ENCODE measurements at regions not wholly inside any gene's neighbourhood (a gene's known extent, or its start where the extent isn't known, plus 50 kb on each side); places are given as distances from the start of the nearest gene placed in this dataset.
A peak's percentile ranks its signal among the peaks of the same experiment; 100 is the strongest.
"Not testable (repeated sequence)": the region's sequence is repeated elsewhere in the genome, so short reads cannot be mapped to it uniquely, and the experiment has no call there.

GRCh38 chr10:33772370-33773252 lies 438.1 kb upstream of the NRP1 start:
- no peaks in the 10 kb centered on the region for H3K9me3 ChIP-seq (ENCODE audit: control insufficient read depth, insufficient read depth, low read depth, low read length)
- H3K36me3 ChIP-seq (ENCODE audit: control insufficient read depth, insufficient read depth, low read length), result no peaks in the 10 kb centered on the region
- 0 out of 2 replicates have a peak overlapping the region, but pooled peaks have one; percentile 26 for H3K4me3 ChIP-seq (ENCODE audit: low read depth, low read length)
- H3K27me3 ChIP-seq (ENCODE audit: control insufficient read depth, insufficient read depth, low read length), result no peaks in the 10 kb centered on the region
- H3K27ac ChIP-seq (ENCODE audit: low read depth, low read length), result peak overlapping the region; percentile 82
- peaks cover 31% of the 10 kb centered on the region for H3K4me1 ChIP-seq (ENCODE audit: control insufficient read depth, insufficient read depth, low read length)
- peak overlapping the region; percentile 55 for H3K9ac ChIP-seq (ENCODE audit: low read length)

GRCh38 chr10:33771856-33772255 lies 437.4 kb upstream of the NRP1 start:
- peak overlapping the region; percentile 62 for H3K27ac ChIP-seq (ENCODE audit: low read depth, low read length)
- H3K9me3 ChIP-seq (ENCODE audit: control insufficient read depth, insufficient read depth, low read depth, low read length); H3K4me3 ChIP-seq (ENCODE audit: low read depth, low read length); H3K27me3 ChIP-seq (ENCODE audit: control insufficient read depth, insufficient read depth, low read length); H3K36me3 ChIP-seq (ENCODE audit: control insufficient read depth, insufficient read depth, low read length): not testable (repeated sequence)
- H3K4me1 ChIP-seq (ENCODE audit: control insufficient read depth, insufficient read depth, low read length), result peaks cover 31% of the 10 kb centered on the region
- H3K9ac ChIP-seq (ENCODE audit: low read length), result peak overlapping the region; percentile 55

GRCh38 chr10:33764694-33765185 lies 430.3 kb upstream of the NRP1 start:
- Histone ChIP-seq H3K9me3 (ENCODE audit: control insufficient read depth, insufficient read depth, low read depth, low read length) (peaks cover 10% of the 10 kb centered on the region; the same call in 1 of the 2 replicates), H3K9ac (ENCODE audit: low read length) (no peak overlapping the region), H3K4me3 (ENCODE audit: low read depth, low read length) (no peak overlapping the region), H3K4me1 (ENCODE audit: control insufficient read depth, insufficient read depth, low read length) (no peaks in the 10 kb centered on the region), H3K36me3 (ENCODE audit: control insufficient read depth, insufficient read depth, low read length) (no peaks in the 10 kb centered on the region), H3K27me3 (ENCODE audit: control insufficient read depth, insufficient read depth, low read length) (no peaks in the 10 kb centered on the region), H3K27ac (ENCODE audit: low read depth, low read length) (no peak overlapping the region)

GRCh38 chr10:33760056-33760943 lies 425.8 kb upstream of the NRP1 start:
- H3K27me3 ChIP-seq (ENCODE audit: control insufficient read depth, insufficient read depth, low read length), result no peaks in the 10 kb centered on the region
- H3K4me3 ChIP-seq (ENCODE audit: low read depth, low read length), result no peak overlapping the region
- H3K4me1 ChIP-seq (ENCODE audit: control insufficient read depth, insufficient read depth, low read length), result no peaks in the 10 kb centered on the region
- H3K9me3 ChIP-seq (ENCODE audit: control insufficient read depth, insufficient read depth, low read depth, low read length), result peaks cover 10% of the 10 kb centered on the region; the same call in 1 of the 2 replicates
- H3K9ac ChIP-seq (ENCODE audit: low read length), result no peak overlapping the region
- H3K36me3 ChIP-seq (ENCODE audit: control insufficient read depth, insufficient read depth, low read length), result no peaks in the 10 kb centered on the region
- no peak overlapping the region for H3K27ac ChIP-seq (ENCODE audit: low read depth, low read length)

GRCh38 chr10:33759191-33759590 lies 424.7 kb upstream of the NRP1 start:
- H3K4me1 ChIP-seq (ENCODE audit: control insufficient read depth, insufficient read depth, low read length), result no peaks in the 10 kb centered on the region
- H3K27ac ChIP-seq (ENCODE audit: low read depth, low read length), result no peak overlapping the region
- no peaks in the 10 kb centered on the region for H3K27me3 ChIP-seq (ENCODE audit: control insufficient read depth, insufficient read depth, low read length)
- H3K9me3 ChIP-seq (ENCODE audit: control insufficient read depth, insufficient read depth, low read depth, low read length), result peaks cover 10% of the 10 kb centered on the region; the same call in 1 of the 2 replicates
- no peak overlapping the region for H3K4me3 ChIP-seq (ENCODE audit: low read depth, low read length)
- H3K9ac ChIP-seq (ENCODE audit: low read length), result no peak overlapping the region
- H3K36me3 ChIP-seq (ENCODE audit: control insufficient read depth, insufficient read depth, low read length), result no peaks in the 10 kb centered on the region

- peaks cover 10% of the 10 kb centered on the region; the same call in 1 of the 2 replicates for H3K9me3 ChIP-seq (ENCODE audit: control insufficient read depth, insufficient read depth, low read depth, low read length)
Measured at GRCh38 chr10:33758299-33758698, 423.8 kb upstream of the NRP1 start.

GRCh38 chr10:33754052-33754451 lies 419.6 kb upstream of the NRP1 start:
- Histone ChIP-seq H3K27me3 (ENCODE audit: control insufficient read depth, insufficient read depth, low read length) (no peaks in the 10 kb centered on the region), H3K36me3 (ENCODE audit: control insufficient read depth, insufficient read depth, low read length) (no peaks in the 10 kb centered on the region), H3K9ac (ENCODE audit: low read length) (no peak overlapping the region), H3K9me3 (ENCODE audit: control insufficient read depth, insufficient read depth, low read depth, low read length) (no peaks in the 10 kb centered on the region), H3K27ac (ENCODE audit: low read depth, low read length) (no peak overlapping the region), H3K4me1 (ENCODE audit: control insufficient read depth, insufficient read depth, low read length) (no peaks in the 10 kb centered on the region), H3K4me3 (ENCODE audit: low read depth, low read length) (no peak overlapping the region)

More at GRCh38 chr10:33758299-33758698, 423.8 kb upstream of the NRP1 start:
- no peak overlapping the region for H3K9ac ChIP-seq (ENCODE audit: low read length)
- H3K27me3 ChIP-seq (ENCODE audit: control insufficient read depth, insufficient read depth, low read length), result no peaks in the 10 kb centered on the region
- no peaks in the 10 kb centered on the region for H3K36me3 ChIP-seq (ENCODE audit: control insufficient read depth, insufficient read depth, low read length)
- no peak overlapping the region for H3K4me3 ChIP-seq (ENCODE audit: low read depth, low read length)
- H3K4me1 ChIP-seq (ENCODE audit: control insufficient read depth, insufficient read depth, low read length), result no peaks in the 10 kb centered on the region
- no peak overlapping the region for H3K27ac ChIP-seq (ENCODE audit: low read depth, low read length)

GRCh38 chr10:33753389-33753788 lies 418.9 kb upstream of the NRP1 start:
- H3K4me1 ChIP-seq (ENCODE audit: control insufficient read depth, insufficient read depth, low read length), result no peaks in the 10 kb centered on the region
- no peak overlapping the region for H3K4me3 ChIP-seq (ENCODE audit: low read depth, low read length)
- H3K27ac ChIP-seq (ENCODE audit: low read depth, low read length), result no peak overlapping the region
- H3K27me3 ChIP-seq (ENCODE audit: control insufficient read depth, insufficient read depth, low read length), result no peaks in the 10 kb centered on the region
- H3K9me3 ChIP-seq (ENCODE audit: control insufficient read depth, insufficient read depth, low read depth, low read length), result no peaks in the 10 kb centered on the region
- H3K9ac ChIP-seq (ENCODE audit: low read length), result no peak overlapping the region
- H3K36me3 ChIP-seq (ENCODE audit: control insufficient read depth, insufficient read depth, low read length), result no peaks in the 10 kb centered on the region

- no peak overlapping the region for H3K27ac ChIP-seq (ENCODE audit: low read depth, low read length)
Measured at GRCh38 chr10:33749790-33750189, 415.3 kb upstream of the NRP1 start.

GRCh38 chr10:33749067-33749735 lies 414.7 kb upstream of the NRP1 start:
- Histone ChIP-seq H3K36me3 (ENCODE audit: control insufficient read depth, insufficient read depth, low read length) (no peaks in the 10 kb centered on the region), H3K9me3 (ENCODE audit: control insufficient read depth, insufficient read depth, low read depth, low read length) (no peaks in the 10 kb centered on the region), H3K27me3 (ENCODE audit: control insufficient read depth, insufficient read depth, low read length) (no peaks in the 10 kb centered on the region), H3K4me1 (ENCODE audit: control insufficient read depth, insufficient read depth, low read length) (no peaks in the 10 kb centered on the region), H3K4me3 (ENCODE audit: low read depth, low read length) (no peak overlapping the region), H3K9ac (ENCODE audit: low read length) (no peak overlapping the region), H3K27ac (ENCODE audit: low read depth, low read length) (no peak overlapping the region)

More at GRCh38 chr10:33749790-33750189, 415.3 kb upstream of the NRP1 start:
- Histone ChIP-seq H3K4me3 (ENCODE audit: low read depth, low read length) (no peak overlapping the region), H3K9ac (ENCODE audit: low read length) (no peak overlapping the region), H3K36me3 (ENCODE audit: control insufficient read depth, insufficient read depth, low read length) (no peaks in the 10 kb centered on the region), H3K27me3 (ENCODE audit: control insufficient read depth, insufficient read depth, low read length) (no peaks in the 10 kb centered on the region), H3K4me1 (ENCODE audit: control insufficient read depth, insufficient read depth, low read length) (no peaks in the 10 kb centered on the region), H3K9me3 (ENCODE audit: control insufficient read depth, insufficient read depth, low read depth, low read length) (no peaks in the 10 kb centered on the region)
